Esophagus squamous epithelium (tissue), 5 donors: ENCODE measurements at regions not wholly inside any gene's neighbourhood (a gene's known extent, or its start where the extent isn't known, plus 50 kb on each side); places are given as distances from the start of the nearest gene placed in this dataset.

Source experiments
- DNase-seq: peaks from one replicate; lab custom pipeline; 2025; lab: John Stamatoyannopoulos, UW
- H3K27ac ChIP-seq, 4 donors: fragments of 200-600 bp; sonication (generic); one replicate each; pipeline ENCODE4 v1.5.1; 2016 to 2019; ENCODE audit warnings: mild to moderate bottlenecking in 1 of 4
- H3K27me3 ChIP-seq, 4 donors: fragments of 200-600 bp; sonication (generic); 1 replicate in 3 of 4; 2 replicates in 1 of 4; pipeline versions ENCODE4 v1.5.1 to v1.6.0; 2017 to 2021; ENCODE audit warnings: antibody characterized with exemption in 1 of 4
- H3K36me3 ChIP-seq, 3 donors: fragments of 200-600 bp; sonication (generic); one replicate each; pipeline ENCODE4 v1.5.1; 2016 to 2019
- H3K4me1 ChIP-seq, 3 donors: fragments of 200-600 bp; sonication (generic); one replicate each; pipeline ENCODE4 v1.5.1; 2017 to 2019
- H3K4me3 ChIP-seq, 4 donors: fragments of 200-600 bp; sonication (generic); 1 replicate in 3 of 4; 2 replicates in 1 of 4; pipeline ENCODE4 v1.5.1; 2016 to 2019; ENCODE audit warnings: mild to moderate bottlenecking in 2 of 4, moderate library complexity in 1 of 4
- H3K9me3 ChIP-seq, 3 donors: fragments of 200-600 bp; sonication (generic); one replicate each; pipeline ENCODE4 v1.5.1; 2016 to 2019
- CTCF ChIP-seq, 6 experiments: fragments of 450-650 bp in 4 of 6; fragments of 200-600 bp in 2 of 6; sonication (generic) in 2 of 6; IDR thresholded peaks; one replicate each; pipeline ENCODE4 v1.5.1; 2016 to 2019; ENCODE audit warnings: antibody characterized with exemption in 6 of 6, mild to moderate bottlenecking in 4 of 6, moderate library complexity in 4 of 6
- POLR2A ChIP-seq, 4 donors: fragments of 450-650 bp; IDR thresholded peaks; one replicate each; pipeline ENCODE4 v1.6.1; 2017; ENCODE audit warnings: antibody characterized with exemption in 4 of 4, mild to moderate bottlenecking in 4 of 4, moderate library complexity in 3 of 4
- WGBS, 2 donors: methylation state at CpG; one replicate each; pipeline ENCODE4 v1.1.5; 2018; 5-methylcytosine and 5-hydroxymethylcytosine counted together
- intact Hi-C: fragments of 100-400 bp; cut with DNase I; formaldehyde crosslinking; loops from one replicate; pipeline ENCODE4 v1.15.0; 2022
- donor health status: DM: yes; HTN: yes; CAD: no.

- WGBS, 2 donors, result 60% methylated on average over 4 to 9 of the region's 10 CpGs
- DNase-seq, result no peak
- intact Hi-C loops, result no loop called here
- Histone ChIP-seq H3K27me3 (peaks cover 0 to 91% (median 0%) of the 10 kb centered on the region in 4 donors), H3K4me3 (no peak overlapping the region), H3K36me3 (no peaks in the 10 kb centered on the region), H3K27ac (no peak overlapping the region), H3K4me1 (no peaks in the 10 kb centered on the region), H3K9me3 (no peaks in the 10 kb centered on the region)
- no peak for TF ChIP-seq CTCF (IDR thresholded peaks at IDR 0.05)
- no peak for TF ChIP-seq POLR2A (IDR thresholded peaks at IDR 0.05)
Observed at GRCh38 chr12:111275308-111275707, 93.6 kb downstream of the PHETA1 start.

- 54 to 60% methylated on average over 3 to 4 of the region's 4 CpGs for WGBS, 2 donors
- Histone ChIP-seq H3K4me1 (no peaks in the 10 kb centered on the region), H3K27me3 (peaks cover 0 to 91% (median 0%) of the 10 kb centered on the region in 4 donors), H3K36me3 (no peaks in the 10 kb centered on the region), H3K27ac (no peak overlapping the region), H3K9me3 (no peaks in the 10 kb centered on the region), H3K4me3 (no peak overlapping the region)
- intact Hi-C loops, result no loop called here
- TF ChIP-seq POLR2A (IDR thresholded peaks at IDR 0.05) (no peak), CTCF (IDR thresholded peaks at IDR 0.05) (no peak)
- no peak for DNase-seq
Observed at GRCh38 chr12:111274777-111275176, 94.1 kb downstream of the PHETA1 start.

GRCh38 chr12:111271674-111272418, 97.0 kb downstream of the PHETA1 start:
- DNase-seq, result no peak
- intact Hi-C loops, result no loop called here
- 45 to 59% methylated on average over 6 of the region's 6 CpGs for WGBS, 2 donors
- TF ChIP-seq CTCF (IDR thresholded peaks at IDR 0.05) (peak in 1 of 6 experiments; percentile 16), POLR2A (IDR thresholded peaks at IDR 0.05) (no peak)
- Histone ChIP-seq H3K9me3 (no peaks in the 10 kb centered on the region), H3K4me1 (no peaks in the 10 kb centered on the region), H3K4me3 (no peak overlapping the region), H3K36me3 (no peaks in the 10 kb centered on the region), H3K27ac (no peak overlapping the region), H3K27me3 (peaks cover 0 to 76% (median 0%) of the 10 kb centered on the region in 4 donors)

GRCh38 chr12:111270774-111271173, 98.1 kb downstream of the PHETA1 start:
- no peaks in the 10 kb centered on the region for H3K4me1 ChIP-seq
- DNase-seq, result no peak
- no peaks in the 10 kb centered on the region for H3K9me3 ChIP-seq
- H3K4me3 ChIP-seq, result no peak overlapping the region
- TF ChIP-seq CTCF (IDR thresholded peaks at IDR 0.05) (no peak), POLR2A (IDR thresholded peaks at IDR 0.05) (no peak)
- H3K36me3 ChIP-seq, result no peaks in the 10 kb centered on the region
- 39 to 41% methylated on average over 3 to 7 of the region's 7 CpGs for WGBS, 2 donors
- intact Hi-C loops, result no loop called here
- no peak overlapping the region for H3K27ac ChIP-seq
- peaks cover 0 to 74% (median 0%) of the 10 kb centered on the region in 4 donors for H3K27me3 ChIP-seq

GRCh38 chr12:111270239-111270638, 98.7 kb downstream of the PHETA1 start:
- DNase-seq, result no peak
- H3K36me3 ChIP-seq, result no peaks in the 10 kb centered on the region
- H3K9me3 ChIP-seq, result no peaks in the 10 kb centered on the region
- intact Hi-C loops, result no loop called here
- no peaks in the 10 kb centered on the region for H3K4me1 ChIP-seq
- H3K4me3 ChIP-seq, result no peak overlapping the region
- no peak overlapping the region for H3K27ac ChIP-seq
- TF ChIP-seq CTCF (IDR thresholded peaks at IDR 0.05), result no peak
- TF ChIP-seq POLR2A (IDR thresholded peaks at IDR 0.05), result no peak
- H3K27me3 ChIP-seq, result peaks cover 0 to 69% (median 0%) of the 10 kb centered on the region in 4 donors
- WGBS, 2 donors, result 26 to 29% methylated on average over 11 of the region's 11 CpGs
